CD4-positive, alpha-beta T cell treated with Interleukin-2 at 100 ng/mL for 4 hours (primary cell): ENCODE measurements at regions not wholly inside any gene's neighbourhood (a gene's known extent, or its start where the extent isn't known, plus 50 kb on each side); places are given as distances from the start of the nearest gene placed in this dataset.

Experiments
- DNase-seq: peaks from one replicate; pipeline ENCODE4 v3.0.0-alpha.2; 2020; ENCODE audit warnings: low spot score

DNA sequence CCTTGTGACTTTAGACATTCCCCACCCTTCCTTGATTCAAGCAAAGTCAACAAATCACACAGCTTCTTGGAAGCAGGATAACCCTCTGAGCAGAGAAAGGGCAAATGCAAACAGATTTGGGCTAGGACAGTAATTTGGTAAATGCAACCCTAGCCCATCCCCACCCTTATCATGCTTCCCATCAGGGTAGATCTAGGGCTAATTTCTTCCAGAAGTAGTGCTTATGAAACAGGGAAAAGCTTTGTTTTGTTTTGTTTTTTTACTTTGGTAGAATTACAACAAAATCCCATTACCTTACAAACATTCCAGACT, 525.1 kb upstream of the NOX3 start:
- no peak for DNase-seq

DNA sequence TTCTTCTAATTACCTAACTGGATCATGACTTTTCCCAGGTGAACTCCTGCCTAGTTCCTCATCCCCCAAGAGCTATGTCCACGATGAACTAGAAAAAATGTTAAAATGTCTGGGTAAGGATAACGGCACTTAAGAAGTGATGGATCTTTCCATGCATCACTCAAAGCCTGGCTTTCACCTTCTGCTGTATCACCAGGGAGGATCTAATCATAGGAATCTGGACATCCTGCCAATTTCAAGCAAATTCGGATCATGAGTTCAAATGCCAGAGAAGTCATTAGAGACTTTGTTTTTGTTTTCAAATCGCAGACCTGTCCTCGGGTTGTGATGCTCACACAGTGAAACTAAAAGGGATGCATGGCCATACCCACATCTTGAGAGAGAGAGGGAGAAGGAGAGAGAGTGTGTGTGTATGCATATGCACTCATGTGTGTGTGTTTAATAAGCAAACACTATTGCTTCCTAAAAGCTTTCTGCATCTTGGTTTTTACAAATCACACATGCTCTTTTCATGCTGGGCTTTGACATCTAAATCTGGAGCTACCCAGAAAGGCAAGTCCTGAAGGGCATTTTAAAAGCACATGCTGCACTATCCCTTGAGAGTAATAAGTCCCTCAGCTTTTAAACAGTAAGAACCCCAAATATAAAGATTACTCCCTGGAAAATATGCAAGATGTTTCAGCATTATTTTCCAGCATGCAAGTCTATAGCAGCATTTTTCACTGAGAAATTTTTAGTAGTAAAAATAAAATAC, 524.6 kb upstream of the NOX3 start:
- no peak for DNase-seq

DNA sequence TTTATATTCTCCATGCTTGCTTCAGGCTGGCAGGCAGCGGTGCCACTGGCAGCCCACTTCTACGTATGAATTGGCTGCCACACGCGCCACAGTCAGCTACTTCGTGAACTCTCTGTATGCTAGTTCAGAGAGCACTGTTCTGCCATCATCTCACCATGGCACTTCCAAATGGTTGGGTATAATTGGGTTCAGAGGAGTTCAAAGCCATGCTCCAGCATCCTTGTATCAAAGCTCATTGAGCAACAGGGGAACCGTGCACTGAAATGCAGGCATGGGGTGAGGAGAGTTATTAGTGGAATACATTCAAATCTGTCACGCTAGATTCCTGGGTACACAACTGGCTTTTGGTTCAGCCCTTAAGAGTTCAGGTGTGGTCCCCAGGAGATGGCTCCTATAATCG, 519.9 kb upstream of the NOX3 start:
- DNase-seq = no peak

DNA sequence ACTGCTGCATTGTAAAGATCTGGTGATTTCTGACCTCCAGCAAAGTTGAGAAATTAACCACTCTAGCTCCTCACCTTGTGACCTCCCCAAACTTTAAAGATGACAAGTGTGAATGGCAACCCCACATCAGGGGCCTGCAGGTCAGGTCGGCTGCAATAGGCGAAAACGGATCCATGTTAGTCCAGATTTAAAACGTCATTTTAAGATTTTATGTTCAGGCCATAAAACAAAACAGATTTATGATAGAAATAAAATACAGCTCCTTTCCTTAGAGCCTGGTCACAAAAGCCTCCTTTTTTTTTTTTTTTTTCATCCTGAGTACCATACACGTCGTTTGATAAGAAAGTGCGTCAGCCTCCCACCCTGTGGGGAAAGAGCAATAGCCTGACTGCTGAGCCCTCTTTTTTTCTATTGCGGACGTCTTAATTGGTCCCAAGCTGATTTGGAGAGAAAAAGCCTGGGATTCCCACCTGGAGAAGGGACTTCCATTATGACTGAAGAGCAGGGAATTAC, 519.2 kb upstream of the NOX3 start:
- DNase-seq = no peak

DNA sequence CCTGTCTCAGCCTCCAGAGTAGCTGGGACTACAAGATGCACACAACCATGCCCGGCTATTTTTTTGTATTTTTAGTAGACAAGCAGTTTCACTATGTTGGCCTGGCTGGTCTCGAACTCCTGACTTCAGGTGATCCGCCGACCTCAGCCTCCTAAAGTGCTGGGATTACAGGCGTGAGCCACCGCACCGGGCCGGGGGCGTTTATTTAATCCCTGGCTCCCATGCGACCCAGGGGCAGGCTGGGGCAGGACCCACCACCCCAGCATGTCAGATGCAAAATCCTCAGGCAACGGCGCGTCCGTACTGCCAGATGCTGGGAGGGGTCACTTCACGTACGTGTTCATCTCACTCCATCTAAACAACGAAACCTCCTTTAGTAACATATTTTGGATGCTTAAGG, 518.7 kb upstream of the NOX3 start:
- DNase-seq = no peak

DNA sequence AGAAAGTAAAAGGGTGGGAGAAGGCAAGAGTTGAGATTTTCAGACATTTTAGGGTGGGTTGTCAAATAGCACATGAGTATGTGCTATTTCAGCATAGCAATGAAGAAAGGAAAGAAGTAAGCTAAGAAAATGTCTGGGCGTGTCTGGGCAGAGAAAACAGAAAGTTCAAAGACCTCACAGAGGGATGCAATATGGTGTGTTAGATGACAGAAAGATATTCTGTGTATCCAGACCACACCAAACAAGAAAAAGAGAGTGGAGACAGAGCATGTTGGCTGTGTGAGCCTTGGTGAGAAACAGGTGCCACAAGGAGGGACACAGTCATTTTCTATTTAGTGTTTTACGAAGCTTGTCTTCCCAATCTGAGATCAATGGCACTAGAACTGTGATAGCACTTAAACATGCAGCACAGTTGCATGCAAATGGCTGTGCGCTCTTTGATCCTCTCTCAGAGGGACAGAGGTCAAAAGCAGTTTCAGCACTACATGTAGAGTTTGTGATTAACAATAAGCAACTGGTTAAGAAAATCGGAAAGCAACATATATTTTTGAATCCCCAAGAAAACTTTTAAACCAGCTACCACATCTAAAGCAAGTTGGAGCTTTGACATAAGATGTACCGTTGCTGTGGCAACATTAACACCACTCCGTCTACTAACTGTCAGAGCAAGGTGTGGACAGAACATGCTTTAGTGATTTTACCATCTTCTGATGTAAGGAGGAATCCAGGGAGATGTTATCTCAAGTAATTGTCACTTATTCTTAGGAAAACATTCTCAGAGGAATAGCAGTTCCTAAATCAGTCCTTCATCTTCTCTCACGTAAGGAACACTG, 515.5 kb upstream of the NOX3 start:
- no peak for DNase-seq

DNA sequence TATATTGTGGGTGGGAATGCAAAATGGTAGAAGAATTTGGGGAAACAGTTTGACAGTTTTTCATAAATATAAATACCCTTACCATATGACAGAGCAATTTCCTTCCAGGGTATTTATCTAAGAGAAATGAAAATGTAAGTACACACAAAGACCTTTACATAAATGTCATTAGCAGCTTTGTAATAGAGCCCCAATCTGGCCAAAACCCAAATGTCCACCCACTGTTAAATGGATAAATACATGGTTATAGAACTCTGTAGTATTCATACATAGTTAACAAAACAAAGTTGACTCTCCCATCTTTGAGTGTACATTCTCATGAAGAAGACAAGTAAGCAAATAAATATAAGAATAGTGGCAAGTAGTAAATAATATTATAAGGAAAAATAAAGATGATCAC, 514.8 kb upstream of the NOX3 start:
- no peak for DNase-seq

DNA sequence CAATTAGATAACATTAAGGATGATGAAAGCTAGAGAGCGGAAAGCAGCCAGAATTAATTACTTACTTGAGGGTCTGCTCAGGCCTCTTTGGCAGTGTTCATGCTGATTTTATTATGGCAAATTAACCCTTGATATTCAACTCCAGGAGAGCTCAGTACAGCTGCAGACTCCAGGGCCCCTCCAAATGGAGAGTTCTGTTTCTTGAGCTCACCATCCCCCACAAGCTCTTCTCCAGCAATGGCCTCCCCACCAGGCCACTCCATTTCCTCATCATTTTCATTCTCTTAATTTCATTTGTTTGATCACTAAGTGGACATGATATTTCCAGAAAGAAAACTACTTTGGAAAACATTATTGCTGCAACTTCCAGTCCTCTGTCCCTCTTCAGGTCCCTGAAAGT, 513.3 kb upstream of the NOX3 start:
- no peak for DNase-seq

DNA sequence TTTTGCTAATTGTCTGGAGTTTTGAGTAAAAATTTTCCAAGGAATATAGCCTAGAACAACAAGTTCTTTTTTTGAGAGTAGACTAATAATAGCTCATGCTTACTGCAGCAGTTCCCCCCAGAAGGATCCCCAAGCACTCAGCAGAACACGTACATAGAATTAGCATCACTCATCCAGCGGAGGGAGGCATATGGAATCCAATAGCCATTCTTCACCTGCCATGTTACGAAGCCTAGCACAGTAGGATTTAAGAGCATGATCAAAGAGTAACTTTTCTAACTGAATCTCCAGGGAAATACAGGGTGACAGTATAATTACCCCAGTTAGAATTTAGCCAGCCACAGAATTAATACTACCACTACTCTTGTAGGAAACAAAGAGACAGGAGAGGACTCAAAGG, 511.7 kb upstream of the NOX3 start:
- no peak for DNase-seq

DNA sequence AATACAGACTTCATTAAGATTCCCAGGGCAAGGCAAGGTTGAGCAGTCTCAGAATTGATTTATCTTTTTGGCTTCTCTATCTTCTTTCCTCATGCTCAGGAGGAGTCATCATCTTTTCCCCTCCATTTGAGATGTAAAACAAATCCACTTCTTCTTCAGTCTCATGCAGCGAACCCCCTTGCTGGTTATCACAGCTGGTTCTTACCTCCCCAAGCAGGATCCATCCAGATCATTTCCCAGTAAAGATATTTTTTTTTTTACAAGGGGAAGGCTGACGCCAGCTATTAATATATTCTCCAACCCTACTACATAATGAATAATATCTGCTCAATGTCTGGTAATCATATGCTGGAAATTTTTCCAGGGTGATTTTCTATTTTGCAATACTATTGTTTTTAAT, 508.9 kb upstream of the NOX3 start:
- DNase-seq = no peak

DNA sequence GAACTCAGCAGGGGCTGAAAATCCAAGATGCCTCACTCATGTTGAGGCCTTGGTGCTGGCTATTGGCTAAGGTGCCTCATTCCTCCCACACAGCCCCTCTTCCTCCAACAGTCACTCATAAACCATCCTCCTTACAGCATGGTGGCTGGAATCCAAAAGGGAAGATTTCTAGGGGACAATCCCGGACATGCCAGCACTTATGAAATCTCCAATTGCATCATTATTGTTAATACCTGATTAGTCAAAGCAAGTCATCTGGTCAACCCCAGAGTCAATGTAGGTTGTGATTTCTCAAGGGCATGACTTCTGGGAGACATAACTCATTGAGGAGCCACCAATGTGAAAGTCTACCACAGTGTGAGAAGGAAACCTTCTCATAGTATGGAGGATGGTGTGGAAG, 506.6 kb upstream of the NOX3 start:
- no peak for DNase-seq

DNA sequence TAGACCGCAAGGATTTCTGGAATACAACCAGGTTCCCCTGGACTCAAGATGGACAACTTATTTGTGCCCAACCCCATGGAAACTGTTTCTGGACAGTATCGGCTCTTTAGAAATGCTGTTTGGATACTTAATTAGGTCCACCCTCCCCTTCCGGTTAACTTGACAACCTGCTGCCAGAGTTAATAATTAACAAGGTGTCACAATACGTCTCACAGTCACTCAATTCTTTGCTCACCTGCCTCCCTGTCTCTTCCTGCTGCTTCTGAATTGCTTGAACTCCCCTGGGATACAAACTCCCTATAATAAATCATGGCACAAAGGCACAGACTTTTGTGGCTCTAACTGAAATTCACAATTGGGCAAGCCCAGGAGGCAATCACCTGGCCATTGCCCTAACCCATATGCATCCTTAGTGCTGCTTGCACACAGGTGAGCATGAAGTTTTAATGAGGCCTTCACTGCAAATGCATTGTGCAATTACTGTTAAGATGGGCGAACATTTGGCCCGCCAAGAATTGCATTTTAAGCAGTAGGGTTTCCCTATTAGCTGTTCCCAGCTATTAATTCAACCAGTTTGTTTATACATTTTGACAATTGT, 504.4 kb upstream of the NOX3 start:
- DNase-seq = no peak

DNA sequence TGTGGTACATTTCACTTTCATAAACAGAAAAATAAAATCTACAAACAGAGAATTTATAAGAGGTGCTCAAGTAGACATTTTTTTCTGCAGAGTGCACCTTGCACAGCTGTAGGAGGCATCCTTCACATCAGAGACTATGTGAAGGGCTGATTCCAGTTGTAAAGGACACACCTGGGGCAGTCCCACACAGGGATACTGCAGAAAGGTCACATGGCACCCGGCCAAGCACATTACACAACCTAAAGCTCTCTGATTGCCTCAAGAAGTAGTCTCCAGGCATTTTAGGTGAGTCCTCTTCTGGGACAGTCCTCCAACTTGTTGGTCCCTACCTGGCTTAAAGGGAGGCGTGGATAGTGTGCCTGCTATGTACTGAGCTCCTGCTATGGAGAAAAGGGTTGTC, 502.9 kb upstream of the NOX3 start:
- DNase-seq = no peak

DNA sequence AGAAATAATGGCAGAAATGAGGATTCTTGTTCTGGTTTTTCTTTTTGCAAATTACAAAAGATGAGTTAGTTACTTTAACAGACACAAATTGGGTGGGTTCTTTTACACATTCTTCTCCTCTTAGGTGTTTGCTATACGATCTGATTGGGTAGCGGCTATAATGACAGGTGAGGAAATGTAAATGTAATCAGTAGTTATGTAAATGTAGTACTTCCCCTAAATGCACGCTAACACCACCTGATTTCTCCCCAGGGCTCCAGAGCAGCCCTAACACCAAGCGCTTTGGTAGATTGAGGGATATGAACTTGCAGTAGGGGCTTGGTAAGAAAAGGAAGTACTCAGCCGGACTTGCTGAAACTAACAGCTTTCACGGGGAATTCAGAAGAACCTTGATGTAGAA, 499.4 kb upstream of the NOX3 start:
- DNase-seq = no peak

DNA sequence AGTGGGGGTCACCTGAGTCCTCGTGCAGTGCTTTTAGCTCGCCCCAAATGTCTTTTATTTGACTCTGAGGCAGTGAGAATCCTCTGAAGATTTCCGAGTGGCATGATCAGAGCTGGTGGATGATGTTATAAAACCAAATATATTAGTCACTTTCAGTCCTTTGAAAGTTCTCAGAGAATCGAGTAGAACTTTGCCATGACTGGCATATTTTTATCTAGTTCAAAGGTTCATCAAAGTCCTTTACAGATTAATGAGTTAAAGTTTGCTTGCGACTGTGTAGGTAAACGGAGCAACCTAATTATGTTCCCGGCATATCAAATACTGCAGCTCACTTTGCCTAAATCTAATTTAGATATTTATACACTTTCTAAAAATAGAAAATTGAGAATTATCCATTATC, 498.5 kb upstream of the NOX3 start:
- no peak for DNase-seq

DNA sequence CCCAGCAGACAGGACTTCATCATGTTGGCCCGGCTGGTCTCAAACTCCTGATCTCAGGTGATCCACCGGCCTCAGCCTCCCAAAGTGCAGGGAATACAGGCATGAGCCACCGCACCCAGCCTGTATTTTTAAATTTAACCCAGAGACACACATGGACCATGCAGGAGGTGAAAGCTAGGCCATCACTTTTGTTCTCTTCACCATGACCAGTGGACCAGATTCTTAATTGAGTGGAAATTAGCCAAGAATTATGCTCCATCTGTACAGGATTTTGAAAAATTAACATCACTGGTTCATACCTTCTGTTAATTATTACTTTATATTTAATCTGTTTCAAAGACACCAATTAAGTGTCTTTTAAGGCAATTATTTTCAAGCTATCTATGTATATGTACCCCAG, 493.6 kb upstream of the NOX3 start:
- DNase-seq = no peak

DNA sequence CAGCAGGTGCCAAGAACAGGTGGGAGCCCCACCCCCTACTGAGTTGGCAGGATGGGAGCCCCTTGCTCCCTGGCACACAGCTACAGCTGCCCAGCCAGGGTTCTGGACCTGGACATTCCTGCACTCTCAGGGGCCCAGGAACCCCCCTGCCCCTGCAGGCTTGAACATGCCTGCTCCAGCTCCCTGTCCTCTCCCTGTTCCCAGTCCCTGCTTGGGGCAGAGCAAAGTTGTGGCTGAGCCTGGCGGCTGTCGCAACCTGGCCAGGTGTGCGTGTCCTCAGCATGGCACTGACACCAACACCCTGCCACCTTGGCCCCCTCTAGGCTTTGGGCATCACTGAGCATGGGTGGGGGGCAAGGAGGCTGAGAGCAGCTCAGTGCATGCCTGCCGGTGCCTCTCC, 491.2 kb upstream of the NOX3 start:
- no peak for DNase-seq

DNA sequence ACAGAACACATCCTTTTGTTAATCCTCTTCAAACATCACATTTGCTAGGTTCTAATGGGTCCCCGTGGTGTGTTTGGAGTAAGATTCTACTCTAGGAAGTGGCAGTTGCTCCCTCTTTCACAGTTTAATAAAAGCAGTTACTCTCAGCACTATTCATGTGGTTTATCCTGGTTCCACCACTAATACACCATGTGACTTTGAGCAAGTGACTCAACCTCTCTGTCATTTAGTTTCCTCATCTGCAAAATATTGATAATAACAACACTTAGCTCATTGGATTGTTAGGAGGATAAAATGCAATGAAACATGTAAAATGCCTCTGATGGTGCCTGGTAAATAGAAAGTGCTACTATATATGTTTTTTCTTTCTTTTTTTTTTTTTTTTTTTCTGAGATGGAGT, 488.0 kb upstream of the NOX3 start:
- no peak for DNase-seq

DNA sequence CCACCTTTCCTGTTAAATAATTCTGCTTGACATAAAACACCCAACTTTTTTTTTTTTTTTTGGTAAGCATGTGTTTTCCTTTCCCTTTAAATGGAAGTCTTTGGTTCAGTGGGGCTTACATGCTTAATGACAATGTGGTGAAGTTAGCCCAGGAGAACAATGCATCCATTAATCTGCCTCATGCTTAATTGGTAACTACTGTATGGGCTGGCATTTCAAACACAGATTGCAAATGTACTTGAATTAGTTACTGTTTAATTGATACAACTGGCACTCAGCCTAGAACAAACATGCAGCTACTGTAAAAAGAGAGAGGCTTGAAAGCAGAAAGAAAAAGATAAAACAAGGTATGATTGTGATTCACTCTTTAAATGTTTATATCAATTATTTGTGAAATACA, 483.6 kb upstream of the NOX3 start:
- DNase-seq = no peak

DNA sequence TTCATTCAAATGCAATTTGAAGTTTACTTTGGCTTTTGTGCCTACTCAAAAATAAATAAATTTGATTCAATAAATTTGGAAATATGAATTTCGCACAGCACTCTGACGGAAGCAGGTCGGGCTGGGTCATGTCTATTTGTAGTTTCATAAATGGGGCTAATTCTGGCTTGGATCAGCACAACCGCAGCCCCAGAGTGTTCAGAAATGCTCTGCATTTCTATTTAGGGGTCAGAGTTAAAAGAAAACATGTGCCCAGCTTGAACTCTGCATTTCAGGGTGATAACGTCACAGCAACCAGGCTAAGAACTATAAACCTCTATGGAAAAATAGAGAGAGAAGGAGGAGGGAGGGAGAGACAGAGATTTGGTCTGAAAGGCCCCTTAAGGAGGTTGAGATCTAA, 480.9 kb upstream of the NOX3 start:
- no peak for DNase-seq

DNA sequence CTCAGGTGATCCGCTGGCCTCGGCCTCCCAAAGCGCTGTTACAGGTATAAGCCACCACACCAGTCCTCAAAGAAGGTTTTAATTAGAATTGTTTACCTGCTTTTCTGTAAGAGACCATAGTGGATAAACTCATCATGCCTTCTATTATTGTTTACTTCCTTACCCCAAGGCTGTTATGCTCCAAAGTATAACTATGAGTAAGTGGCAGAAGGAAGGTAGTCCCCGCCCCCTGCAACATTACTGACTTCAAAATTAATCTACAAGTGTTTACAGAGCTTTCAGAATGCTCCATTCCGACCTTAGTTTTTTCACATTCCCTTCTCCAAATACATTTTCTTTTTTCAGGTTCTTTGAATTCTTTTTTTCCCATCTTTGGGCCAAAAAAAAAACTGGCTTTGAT, 480.5 kb upstream of the NOX3 start:
- DNase-seq = no peak

DNA sequence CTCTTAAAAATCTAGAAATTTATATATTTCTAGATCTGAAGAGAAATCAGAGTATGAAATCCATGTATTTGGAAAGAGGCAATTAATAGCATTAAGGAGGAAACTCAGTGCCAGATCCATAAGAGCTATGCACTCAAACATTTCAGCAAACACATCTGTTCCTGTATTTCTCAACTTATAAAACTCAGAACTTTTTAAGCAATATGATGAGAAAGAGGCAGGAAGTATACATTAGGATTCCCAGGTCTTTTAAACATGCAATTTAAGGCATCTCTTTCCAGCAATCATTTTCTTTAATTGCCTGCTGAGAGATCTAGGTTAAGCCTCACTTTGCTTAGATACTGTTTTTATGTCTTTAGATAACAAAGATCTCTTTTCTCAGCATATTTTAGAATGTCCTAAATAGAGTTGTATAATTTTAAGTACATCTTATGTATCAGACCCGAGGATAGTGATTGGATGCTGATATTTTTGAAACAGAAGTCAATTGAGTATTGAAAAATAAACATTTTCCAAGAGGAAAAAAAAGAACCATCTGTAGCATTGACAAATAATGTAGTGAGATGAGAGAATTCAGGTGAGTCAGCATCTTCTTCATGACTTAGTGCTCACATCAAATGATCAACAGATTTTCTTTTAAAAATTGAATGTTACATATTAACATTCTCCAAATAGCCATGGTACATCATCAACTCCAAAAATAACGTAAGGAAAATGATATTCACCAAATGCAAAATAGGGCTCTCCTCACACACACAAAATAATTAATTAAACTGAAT, 461.4 kb upstream of the NOX3 start:
- no peak for DNase-seq

DNA sequence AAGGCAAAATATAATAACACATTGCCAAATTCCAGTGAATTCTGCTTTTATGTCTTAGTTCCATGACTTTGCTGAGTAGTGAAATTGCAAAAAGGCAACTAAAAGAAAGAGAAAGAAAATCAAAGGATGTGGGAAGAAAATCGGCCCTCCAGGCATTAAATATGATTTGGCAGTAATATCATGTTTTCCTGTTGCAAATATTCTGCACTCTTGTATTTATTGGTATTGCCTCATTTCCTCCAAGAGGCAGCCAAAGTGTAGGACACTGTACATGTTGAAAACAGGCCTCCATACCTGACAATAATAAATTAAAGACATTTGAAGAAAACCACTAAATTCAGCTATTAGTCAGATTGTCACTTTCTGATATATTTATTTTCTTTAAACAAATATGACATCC, 460.0 kb upstream of the NOX3 start:
- no peak for DNase-seq
